NT2/D1 (cell line): ENCODE measurements at regions not wholly inside any gene's neighbourhood (a gene's known extent, or its start where the extent isn't known, plus 50 kb on each side); places are given as distances from the start of the nearest gene placed in this dataset.

Source experiments
- SUZ12 ChIP-seq: IDR thresholded peaks from 2 replicates; pipeline ENCODE4 v1.6.1; 2011; ENCODE audit not compliant: insufficient read length, insufficient read depth; ENCODE audit errors: extremely low read depth
- YY1 ChIP-seq: IDR thresholded peaks from 2 replicates; pipeline ENCODE4 v1.6.1; 2011; ENCODE audit not compliant: insufficient read length, insufficient read depth
- ZNF274 ChIP-seq: IDR thresholded peaks from 2 replicates; pipeline ENCODE4 v1.6.1; 2011; ENCODE audit warnings: mild to moderate bottlenecking, low read depth, low read length

GRCh38 chr20:11252447-11252846 lies 578.6 kb upstream of the JAG1 start:
- no peak for TF ChIP-seq ZNF274
- no peak for TF ChIP-seq YY1
- no peak for TF ChIP-seq SUZ12
